Fibroblast of pulmonary artery (primary cell): ENCODE measurements at regions not wholly inside any gene's neighbourhood (a gene's known extent, or its start where the extent isn't known, plus 50 kb on each side); places are given as distances from the start of the nearest gene placed in this dataset.

Experiments used
- DNase-seq: peaks from one replicate; pipeline ENCODE4 v3.0.0-alpha.2; 2010; ENCODE audit warnings: low read depth
- H3K4me3 ChIP-seq: replicated peaks from 2 replicates; pipeline ENCODE4 v1.5.1; 2011; ENCODE audit warnings: low read depth, mild to moderate bottlenecking, control low read depth, low read length, moderate library complexity
- TF ChIP-seq, protein P1 (sequence below): IDR thresholded peaks from 2 replicates; pipeline ENCODE4 v1.5.1; 2011; ENCODE audit warnings: mild to moderate bottlenecking, control low read depth, low read length, inconsistent platforms; ENCODE audit errors: missing control alignments

DNA sequence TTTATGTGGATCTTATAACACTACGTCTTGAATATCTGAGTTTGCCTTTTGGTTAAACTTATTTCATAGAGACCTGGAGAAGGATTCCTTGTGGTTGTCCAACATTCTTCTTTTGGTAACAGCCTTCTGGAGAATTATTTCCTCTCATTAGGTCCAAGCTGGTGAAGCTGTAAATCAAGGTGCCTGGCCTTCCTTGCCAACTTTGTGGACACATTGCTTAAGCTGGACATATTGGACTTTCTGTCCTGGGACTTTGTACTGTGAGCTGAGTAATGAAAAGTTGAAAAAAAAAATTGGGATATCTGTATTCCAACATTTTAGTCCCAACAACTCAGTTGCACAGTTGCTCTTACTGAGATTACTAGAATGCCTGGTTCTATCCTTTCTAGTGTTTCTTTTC is 186.2 kb downstream of the HAO1 start:
- no peak overlapping the region for H3K4me3 ChIP-seq
- DNase-seq = no peak
- TF ChIP-seq, protein P1, sequence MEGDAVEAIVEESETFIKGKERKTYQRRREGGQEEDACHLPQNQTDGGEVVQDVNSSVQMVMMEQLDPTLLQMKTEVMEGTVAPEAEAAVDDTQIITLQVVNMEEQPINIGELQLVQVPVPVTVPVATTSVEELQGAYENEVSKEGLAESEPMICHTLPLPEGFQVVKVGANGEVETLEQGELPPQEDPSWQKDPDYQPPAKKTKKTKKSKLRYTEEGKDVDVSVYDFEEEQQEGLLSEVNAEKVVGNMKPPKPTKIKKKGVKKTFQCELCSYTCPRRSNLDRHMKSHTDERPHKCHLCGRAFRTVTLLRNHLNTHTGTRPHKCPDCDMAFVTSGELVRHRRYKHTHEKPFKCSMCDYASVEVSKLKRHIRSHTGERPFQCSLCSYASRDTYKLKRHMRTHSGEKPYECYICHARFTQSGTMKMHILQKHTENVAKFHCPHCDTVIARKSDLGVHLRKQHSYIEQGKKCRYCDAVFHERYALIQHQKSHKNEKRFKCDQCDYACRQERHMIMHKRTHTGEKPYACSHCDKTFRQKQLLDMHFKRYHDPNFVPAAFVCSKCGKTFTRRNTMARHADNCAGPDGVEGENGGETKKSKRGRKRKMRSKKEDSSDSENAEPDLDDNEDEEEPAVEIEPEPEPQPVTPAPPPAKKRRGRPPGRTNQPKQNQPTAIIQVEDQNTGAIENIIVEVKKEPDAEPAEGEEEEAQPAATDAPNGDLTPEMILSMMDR = no peak

DNA sequence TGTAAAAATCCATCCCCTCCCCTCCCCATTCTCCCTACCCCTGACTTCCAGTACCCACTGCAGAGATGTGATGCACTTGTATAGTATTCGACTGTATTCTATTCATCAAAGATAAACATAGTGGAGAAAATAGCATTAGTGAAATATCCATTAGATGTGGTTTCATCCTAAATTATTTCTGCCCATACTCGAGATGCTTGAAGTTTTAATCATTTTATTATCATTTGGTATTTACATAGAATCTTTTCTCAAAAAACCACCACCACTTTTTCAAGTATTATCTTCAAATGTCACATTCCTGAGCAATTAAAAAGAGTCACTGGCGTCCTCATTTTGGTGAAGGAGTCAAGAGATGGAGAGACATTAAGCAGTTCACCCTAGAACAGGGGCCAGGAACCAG is 181.9 kb downstream of the HAO1 start:
- no peak overlapping the region for H3K4me3 ChIP-seq
- TF ChIP-seq, protein P1 = no peak
- DNase-seq = no peak

DNA sequence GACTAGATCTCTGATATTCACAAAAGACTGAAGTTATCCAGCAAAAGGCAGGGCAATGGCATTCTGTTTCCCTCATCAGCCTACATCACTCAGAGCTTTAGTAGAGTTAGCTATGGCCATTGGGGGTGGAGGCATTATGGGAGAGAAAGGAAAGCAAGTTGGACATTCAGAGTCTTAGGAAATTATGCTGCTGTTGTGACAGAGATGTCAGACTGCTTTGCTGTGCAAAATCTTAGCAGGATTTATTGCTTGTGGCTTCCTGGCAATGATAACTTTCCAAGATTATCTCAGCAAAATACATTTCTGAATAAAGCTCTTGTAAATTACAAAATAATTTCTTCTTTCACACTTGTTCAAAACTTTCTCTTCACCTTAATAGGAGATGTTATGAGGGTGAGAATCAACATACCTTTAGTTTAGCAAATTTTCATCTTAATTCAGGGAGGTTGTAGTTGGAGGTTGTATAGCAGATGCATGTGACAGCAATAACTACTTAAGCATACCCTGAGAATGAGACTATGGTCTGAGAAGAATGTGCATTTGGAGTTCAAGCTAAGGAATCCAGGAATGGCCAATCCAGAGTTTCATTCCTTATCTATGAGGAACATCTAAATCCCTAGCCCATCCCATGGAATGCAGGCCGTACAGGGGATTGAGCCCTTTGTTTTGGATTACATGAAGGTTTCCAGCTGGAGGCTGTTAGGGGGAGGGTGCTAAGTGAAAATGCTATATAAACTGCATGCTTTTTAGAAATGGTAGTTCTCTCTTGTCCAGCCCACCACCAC is 179.8 kb downstream of the HAO1 start:
- TF ChIP-seq, protein P1 = no peak
- DNase-seq = no peak
- H3K4me3 ChIP-seq = no peak overlapping the region

- TF ChIP-seq, protein P1 = no peak
- no peak overlapping the region for H3K4me3 ChIP-seq
- no peak for DNase-seq
These were observed 175.0 kb downstream of the HAO1 start for GRCh38 chr20:7765221-7765620.

DNA sequence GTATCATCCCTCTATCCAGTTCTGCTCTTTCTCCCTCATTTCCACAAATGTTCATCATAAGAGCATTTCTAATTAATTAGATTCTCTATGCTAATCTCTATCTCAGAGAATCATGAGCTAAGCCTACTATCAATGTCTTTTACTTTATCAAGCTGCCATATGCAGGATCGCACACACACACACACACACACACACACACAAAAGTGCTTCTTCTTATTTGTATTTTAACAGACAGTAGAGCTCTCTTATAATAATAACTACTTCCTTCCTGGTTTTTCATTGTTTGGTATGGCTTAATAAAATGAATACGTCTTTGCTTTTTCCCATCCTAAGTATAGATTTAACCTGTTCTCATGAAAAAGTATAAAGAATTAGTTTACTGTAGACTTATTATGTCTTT is 170.2 kb downstream of the HAO1 start:
- no peak for DNase-seq
- no peak overlapping the region for H3K4me3 ChIP-seq
- TF ChIP-seq, protein P1 = no peak

DNA sequence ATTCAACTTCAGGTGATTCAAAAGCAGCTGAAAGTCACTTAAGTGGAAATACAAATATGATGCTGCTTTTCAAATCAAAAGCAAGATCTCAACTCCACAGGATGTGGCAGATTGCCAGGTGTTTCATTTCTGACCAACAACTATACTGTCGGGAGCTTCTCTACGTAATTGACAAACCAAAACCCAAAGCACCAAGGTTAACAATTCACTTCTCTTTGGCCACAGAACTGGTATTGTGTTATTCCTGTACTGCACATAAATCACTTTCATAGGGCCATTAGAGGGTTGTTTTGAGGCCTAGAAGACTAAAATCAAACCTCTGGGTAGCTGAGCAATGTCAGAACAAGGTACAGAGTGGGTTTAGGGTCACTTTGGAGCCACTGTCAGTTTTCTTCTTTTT is 169.7 kb downstream of the HAO1 start:
- peak; percentile 18 for DNase-seq
- no peak overlapping the region for H3K4me3 ChIP-seq
- TF ChIP-seq, protein P1 = no peak

DNA sequence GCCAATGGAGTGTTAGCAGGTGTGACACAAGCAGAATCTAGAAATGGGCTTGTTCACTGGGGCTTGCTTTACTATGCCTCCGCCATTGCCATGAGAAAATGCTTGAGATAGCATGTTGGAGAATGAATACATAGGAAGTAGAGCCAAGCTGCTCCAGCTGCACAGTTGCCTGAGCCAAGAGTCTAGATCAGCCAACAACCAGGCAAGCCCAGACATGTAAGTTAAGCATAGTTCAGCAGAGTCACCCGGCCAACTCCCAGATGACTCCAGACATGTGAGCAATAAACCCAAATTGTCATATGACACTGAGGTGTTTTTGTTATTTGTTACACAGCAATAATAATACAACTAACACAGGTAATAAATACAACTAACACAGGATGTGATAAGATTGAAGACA is 167.9 kb downstream of the HAO1 start:
- H3K4me3 ChIP-seq = no peak overlapping the region
- DNase-seq = peak; percentile 85
- TF ChIP-seq, protein P1 = no peak
